ENCODE measurements at regions not wholly inside any gene's neighbourhood (a gene's known extent, or its start where the extent isn't known, plus 50 kb on each side); places are given as distances from the start of the nearest gene placed in this dataset.

- H3K79me2 ChIP-seq (ENCODE audit: control insufficient read depth, insufficient read depth, low read length) = no peaks in the 10 kb centered on the region
- H3K4me1 ChIP-seq (ENCODE audit: control insufficient read depth, extremely low read depth, insufficient read depth, low read length) = no peaks in the 10 kb centered on the region
- H3K9ac ChIP-seq (ENCODE audit: insufficient read depth, low read length) = no peak overlapping the region
- no peaks in the 10 kb centered on the region for H4K20me1 ChIP-seq (ENCODE audit: control insufficient read depth, extremely low read depth, insufficient read depth, low read length)
- no peak for TF ChIP-seq EZH2 (IDR thresholded peaks at IDR 0.05; ENCODE audit: low read length, missing control alignments)
- TF ChIP-seq, protein P1, sequence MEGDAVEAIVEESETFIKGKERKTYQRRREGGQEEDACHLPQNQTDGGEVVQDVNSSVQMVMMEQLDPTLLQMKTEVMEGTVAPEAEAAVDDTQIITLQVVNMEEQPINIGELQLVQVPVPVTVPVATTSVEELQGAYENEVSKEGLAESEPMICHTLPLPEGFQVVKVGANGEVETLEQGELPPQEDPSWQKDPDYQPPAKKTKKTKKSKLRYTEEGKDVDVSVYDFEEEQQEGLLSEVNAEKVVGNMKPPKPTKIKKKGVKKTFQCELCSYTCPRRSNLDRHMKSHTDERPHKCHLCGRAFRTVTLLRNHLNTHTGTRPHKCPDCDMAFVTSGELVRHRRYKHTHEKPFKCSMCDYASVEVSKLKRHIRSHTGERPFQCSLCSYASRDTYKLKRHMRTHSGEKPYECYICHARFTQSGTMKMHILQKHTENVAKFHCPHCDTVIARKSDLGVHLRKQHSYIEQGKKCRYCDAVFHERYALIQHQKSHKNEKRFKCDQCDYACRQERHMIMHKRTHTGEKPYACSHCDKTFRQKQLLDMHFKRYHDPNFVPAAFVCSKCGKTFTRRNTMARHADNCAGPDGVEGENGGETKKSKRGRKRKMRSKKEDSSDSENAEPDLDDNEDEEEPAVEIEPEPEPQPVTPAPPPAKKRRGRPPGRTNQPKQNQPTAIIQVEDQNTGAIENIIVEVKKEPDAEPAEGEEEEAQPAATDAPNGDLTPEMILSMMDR (conservative IDR thresholded peaks at IDR 0.05 in 1 of 2, IDR thresholded peaks at IDR 0.05 in 1 of 2; ENCODE audit: low read depth in 1 of 2, low read length in 2 of 2) = peak in 1 of 2 donors; percentile 1
- no peak for DNase-seq (ENCODE audit: low read depth in 2 of 2)
- no peaks in the 10 kb centered on the region for H3K9me3 ChIP-seq (ENCODE audit: control insufficient read depth, insufficient read depth, low read depth, low read length)
- H3K4me3 ChIP-seq (replicated peaks in 1 of 4; ENCODE audit: control extremely low read depth in 1 of 4, insufficient read depth in 1 of 4, low read depth in 3 of 4, low read length in 4 of 4) = no peak overlapping the region
- no peak overlapping the region for H3K4me2 ChIP-seq (ENCODE audit: extremely low read depth, insufficient read depth, low read length)
- H3K36me3 ChIP-seq (ENCODE audit: control insufficient read depth, insufficient read depth, low read length) = no peaks in the 10 kb centered on the region
- no peaks in the 10 kb centered on the region for H3K27me3 ChIP-seq (ENCODE audit: control insufficient read depth, insufficient read depth, low read length)
- no peak overlapping the region for H2AFZ ChIP-seq (ENCODE audit: low read length)
- no peak overlapping the region for H3K27ac ChIP-seq (ENCODE audit: insufficient read depth, low read length)
Measured at GRCh38 chr3:145266368-145266767, 894.6 kb downstream of the PLOD2 start.

DNA sequence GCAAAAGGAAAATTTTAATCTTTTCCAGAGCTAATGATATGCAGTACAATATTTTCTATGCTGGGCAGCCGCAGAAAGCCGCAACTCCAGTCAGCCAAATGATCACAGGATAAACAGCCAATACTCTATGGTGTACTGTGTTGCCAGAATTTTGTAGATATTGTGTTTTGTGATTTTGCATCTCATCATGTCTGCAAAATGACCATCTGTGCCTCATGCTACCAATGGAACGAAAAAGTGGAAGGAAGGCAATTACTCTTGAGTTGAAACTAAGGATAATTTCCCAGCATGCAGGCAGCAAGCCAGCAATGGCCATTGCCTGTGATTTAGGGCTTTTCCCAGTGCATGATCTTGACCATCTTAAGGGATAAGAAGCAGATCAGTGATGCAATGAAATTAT, 891.9 kb downstream of the PLOD2 start:
- H2AFZ ChIP-seq (ENCODE audit: low read length) = no peak overlapping the region
- H3K79me2 ChIP-seq (ENCODE audit: control insufficient read depth, insufficient read depth, low read length) = no peaks in the 10 kb centered on the region
- H3K9me3 ChIP-seq (ENCODE audit: control insufficient read depth, insufficient read depth, low read depth, low read length) = no peaks in the 10 kb centered on the region
- TF ChIP-seq, protein P1 (conservative IDR thresholded peaks at IDR 0.05 in 1 of 2, IDR thresholded peaks at IDR 0.05 in 1 of 2; ENCODE audit: low read depth in 1 of 2, low read length in 2 of 2) = no peak
- no peak for TF ChIP-seq EZH2 (IDR thresholded peaks at IDR 0.05; ENCODE audit: low read length, missing control alignments)
- no peaks in the 10 kb centered on the region for H3K4me1 ChIP-seq (ENCODE audit: control insufficient read depth, extremely low read depth, insufficient read depth, low read length)
- no peak overlapping the region for H3K4me3 ChIP-seq (replicated peaks in 1 of 4; ENCODE audit: control extremely low read depth in 1 of 4, insufficient read depth in 1 of 4, low read depth in 3 of 4, low read length in 4 of 4)
- no peaks in the 10 kb centered on the region for H3K36me3 ChIP-seq (ENCODE audit: control insufficient read depth, insufficient read depth, low read length)
- H3K27ac ChIP-seq (ENCODE audit: insufficient read depth, low read length) = no peak overlapping the region
- no peak for DNase-seq (ENCODE audit: low read depth in 2 of 2)
- no peak overlapping the region for H3K4me2 ChIP-seq (ENCODE audit: extremely low read depth, insufficient read depth, low read length)
- no peaks in the 10 kb centered on the region for H4K20me1 ChIP-seq (ENCODE audit: control insufficient read depth, extremely low read depth, insufficient read depth, low read length)
- no peaks in the 10 kb centered on the region for H3K27me3 ChIP-seq (ENCODE audit: control insufficient read depth, insufficient read depth, low read length)
- no peak overlapping the region for H3K9ac ChIP-seq (ENCODE audit: insufficient read depth, low read length)

DNA sequence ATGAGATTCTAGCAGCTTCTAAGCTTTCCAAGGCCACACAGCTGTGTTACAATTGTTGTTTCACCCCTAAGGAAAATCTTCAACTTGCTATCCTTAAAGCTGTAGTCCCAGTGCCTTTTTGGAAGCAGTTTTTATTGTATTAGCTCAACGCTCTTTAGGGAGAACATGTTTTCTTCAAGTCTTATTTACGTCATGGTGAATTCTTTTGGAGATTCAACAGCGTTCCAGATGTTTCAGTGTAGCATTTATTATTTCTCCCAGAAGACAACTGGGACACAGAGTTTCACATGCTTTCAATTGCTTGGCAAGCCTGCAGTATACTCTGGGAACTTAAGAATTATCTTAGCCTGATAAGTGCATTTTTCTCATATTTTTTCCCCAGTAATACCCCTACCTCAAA, 888.3 kb downstream of the PLOD2 start:
- Histone ChIP-seq H3K27ac (ENCODE audit: insufficient read depth, low read length) (no peak overlapping the region), H3K4me3 (replicated peaks in 1 of 4; ENCODE audit: control extremely low read depth in 1 of 4, insufficient read depth in 1 of 4, low read depth in 3 of 4, low read length in 4 of 4) (no peak overlapping the region), H3K9ac (ENCODE audit: insufficient read depth, low read length) (no peak overlapping the region), H3K4me2 (ENCODE audit: extremely low read depth, insufficient read depth, low read length) (no peak overlapping the region), H3K4me1 (ENCODE audit: control insufficient read depth, extremely low read depth, insufficient read depth, low read length) (no peaks in the 10 kb centered on the region), H2AFZ (ENCODE audit: low read length) (no peak overlapping the region), H4K20me1 (ENCODE audit: control insufficient read depth, extremely low read depth, insufficient read depth, low read length) (no peaks in the 10 kb centered on the region), H3K79me2 (ENCODE audit: control insufficient read depth, insufficient read depth, low read length) (no peaks in the 10 kb centered on the region), H3K36me3 (ENCODE audit: control insufficient read depth, insufficient read depth, low read length) (no peaks in the 10 kb centered on the region), H3K27me3 (ENCODE audit: control insufficient read depth, insufficient read depth, low read length) (no peaks in the 10 kb centered on the region), H3K9me3 (ENCODE audit: control insufficient read depth, insufficient read depth, low read depth, low read length) (no peaks in the 10 kb centered on the region)
- TF ChIP-seq EZH2 (IDR thresholded peaks at IDR 0.05; ENCODE audit: low read length, missing control alignments) = no peak
- TF ChIP-seq, protein P1 (conservative IDR thresholded peaks at IDR 0.05 in 1 of 2, IDR thresholded peaks at IDR 0.05 in 1 of 2; ENCODE audit: low read depth in 1 of 2, low read length in 2 of 2) = no peak
- DNase-seq (ENCODE audit: low read depth in 2 of 2) = peak; percentile 0 to 54
